Suprapubic skin (tissue), 4 donors: ENCODE measurements at regions not wholly inside any gene's neighbourhood (a gene's known extent, or its start where the extent isn't known, plus 50 kb on each side); places are given as distances from the start of the nearest gene placed in this dataset.

Experiments used
- DNase-seq, 2 donors: peaks; one replicate each; pipeline ENCODE4 v3.0.0-alpha.2; 2019; ENCODE audit warnings: low spot score in 2 of 2
- H3K27ac ChIP-seq: fragments of 200-600 bp; sonication (generic); one replicate; pipeline ENCODE4 v1.5.1; 2019
- H3K27me3 ChIP-seq: fragments of 200-600 bp; sonication (generic); one replicate; pipeline ENCODE4 v1.5.1; 2019
- H3K36me3 ChIP-seq: fragments of 200-600 bp; sonication (generic); one replicate; pipeline ENCODE4 v1.5.1; 2019
- H3K4me1 ChIP-seq: fragments of 200-600 bp; sonication (generic); one replicate; pipeline ENCODE4 v1.5.1; 2019
- H3K4me3 ChIP-seq: fragments of 200-600 bp; sonication (generic); one replicate; pipeline ENCODE4 v1.5.1; 2019; ENCODE audit warnings: mild to moderate bottlenecking
- H3K9me3 ChIP-seq: fragments of 200-600 bp; sonication (generic); one replicate; pipeline ENCODE4 v1.5.1; 2019
- CTCF ChIP-seq, 2 donors: fragments of 200-600 bp in 1 of 2; fragments of 450-650 bp in 1 of 2; sonication (generic) in 1 of 2; IDR thresholded peaks; one replicate each; pipeline ENCODE4 v1.5.1; 2016 to 2019; ENCODE audit warnings: antibody characterized with exemption in 2 of 2, mild to moderate bottlenecking in 1 of 2, moderate library complexity in 1 of 2
- EP300 ChIP-seq: sonication (generic); formaldehyde crosslinking; IDR thresholded peaks from one replicate; pipeline ENCODE4 v1.6.1; 2017; ENCODE audit warnings: antibody characterized with exemption
- POLR2A ChIP-seq, 2 donors: fragments of 450-650 bp; IDR thresholded peaks; one replicate each; pipeline ENCODE4 v1.6.1; 2017; ENCODE audit warnings: antibody characterized with exemption in 2 of 2, mild to moderate bottlenecking in 2 of 2, moderate library complexity in 2 of 2
- POLR2AphosphoS5 ChIP-seq, 3 donors: sonication (generic); formaldehyde crosslinking; IDR thresholded peaks; one replicate each; pipeline ENCODE4 v1.6.1; 2017; ENCODE audit warnings: antibody characterized with exemption in 3 of 3
- WGBS: methylation state at CpG from one replicate; pipeline ENCODE4 v1.1.5; 2018; 5-methylcytosine and 5-hydroxymethylcytosine counted together

- TF ChIP-seq POLR2A (IDR thresholded peaks at IDR 0.05) (no peak), EP300 (no peak), POLR2AphosphoS5 (IDR thresholded peaks at IDR 0.05) (no peak), CTCF (IDR thresholded peaks at IDR 0.05) (no peak)
- Histone ChIP-seq H3K4me1 (no peaks in the 10 kb centered on the region), H3K4me3 (no peak overlapping the region), H3K9me3 (no peaks in the 10 kb centered on the region), H3K27ac (no peak overlapping the region), H3K27me3 (no peaks in the 10 kb centered on the region), H3K36me3 (no peaks in the 10 kb centered on the region)
- DNase-seq: no peak
- 81% methylated on average over 3 of the region's 3 CpGs for WGBS
Measured at GRCh38 chr7:110010359-110010758, 1080.6 kb upstream of the LRRN3 start.

GRCh38 chr7:110017405-110017804 lies 1073.5 kb upstream of the LRRN3 start:
- no peak for TF ChIP-seq POLR2A (IDR thresholded peaks at IDR 0.05)
- Histone ChIP-seq H3K27me3 (no peaks in the 10 kb centered on the region), H3K9me3 (no peaks in the 10 kb centered on the region), H3K36me3 (no peaks in the 10 kb centered on the region), H3K4me1 (no peaks in the 10 kb centered on the region), H3K4me3 (no peak overlapping the region), H3K27ac (no peak overlapping the region)
- WGBS: 22% methylated on average over 1 of the region's 1 CpG
- DNase-seq: no peak

GRCh38 chr7:110027385-110027784 lies 1063.5 kb upstream of the LRRN3 start:
- no peaks in the 10 kb centered on the region for H3K27me3 ChIP-seq
- no peaks in the 10 kb centered on the region for H3K36me3 ChIP-seq
- 23% methylated on average over 3 of the region's 3 CpGs for WGBS
- H3K27ac ChIP-seq: no peak overlapping the region
- no peak for DNase-seq
- TF ChIP-seq CTCF (IDR thresholded peaks at IDR 0.05) (no peak), POLR2A (IDR thresholded peaks at IDR 0.05) (no peak), EP300 (no peak), POLR2AphosphoS5 (IDR thresholded peaks at IDR 0.05) (no peak)
- no peak overlapping the region for H3K4me3 ChIP-seq
- no peaks in the 10 kb centered on the region for H3K9me3 ChIP-seq
- H3K4me1 ChIP-seq: no peaks in the 10 kb centered on the region

- Histone ChIP-seq H3K36me3 (no peaks in the 10 kb centered on the region), H3K4me1 (no peaks in the 10 kb centered on the region), H3K4me3 (no peak overlapping the region), H3K9me3 (no peaks in the 10 kb centered on the region), H3K27me3 (no peaks in the 10 kb centered on the region), H3K27ac (no peak overlapping the region)
- DNase-seq: no peak
- no peak for TF ChIP-seq POLR2A (IDR thresholded peaks at IDR 0.05)
- WGBS: 77% methylated on average over 1 of the region's 1 CpG
Measured at GRCh38 chr7:110043519-110043918, 1047.4 kb upstream of the LRRN3 start.

- Histone ChIP-seq H3K27ac (no peak overlapping the region), H3K4me3 (no peak overlapping the region), H3K36me3 (no peaks in the 10 kb centered on the region), H3K9me3 (no peaks in the 10 kb centered on the region), H3K27me3 (no peaks in the 10 kb centered on the region), H3K4me1 (peaks cover 6% of the 10 kb centered on the region)
- WGBS: 15% methylated on average over 2 of the region's 2 CpGs
- DNase-seq: no peak
- TF ChIP-seq CTCF (IDR thresholded peaks at IDR 0.05) (no peak), EP300 (no peak), POLR2A (IDR thresholded peaks at IDR 0.05) (no peak), POLR2AphosphoS5 (IDR thresholded peaks at IDR 0.05) (no peak)
Measured at GRCh38 chr7:110050785-110051184, 1040.1 kb upstream of the LRRN3 start.

GRCh38 chr7:110051372-110051771 lies 1039.6 kb upstream of the LRRN3 start:
- DNase-seq: no peak
- H3K27me3 ChIP-seq: no peaks in the 10 kb centered on the region
- no peaks in the 10 kb centered on the region for H3K9me3 ChIP-seq
- H3K36me3 ChIP-seq: no peaks in the 10 kb centered on the region
- H3K4me3 ChIP-seq: no peak overlapping the region
- H3K4me1 ChIP-seq: peaks cover 6% of the 10 kb centered on the region
- no peak overlapping the region for H3K27ac ChIP-seq
- 26% methylated on average over 2 of the region's 2 CpGs for WGBS
- TF ChIP-seq POLR2A (IDR thresholded peaks at IDR 0.05) (no peak), EP300 (no peak), CTCF (IDR thresholded peaks at IDR 0.05) (no peak), POLR2AphosphoS5 (IDR thresholded peaks at IDR 0.05) (no peak)
